Hematopoietic multipotent progenitor cell treated with erythropoietin and hydrocortisone succinate and interleukin-3 and kit ligand, for 15 days (in vitro differentiated cells): ENCODE measurements at regions not wholly inside any gene's neighbourhood (a gene's known extent, or its start where the extent isn't known, plus 50 kb on each side); places are given as distances from the start of the nearest gene placed in this dataset.
"Not testable (repeated sequence)": the region's sequence is repeated elsewhere in the genome, so short reads cannot be mapped to it uniquely, and the experiment has no call there.

ENCODE experiments used
- DNase-seq: peaks from one replicate; pipeline ENCODE4 v3.0.0-alpha.2; 2015; ENCODE audit warnings: low spot score

GRCh38 chr2:176427549-176427948 lies 158.3 kb downstream of the MTX2 start:
- DNase-seq = no peak

DNA sequence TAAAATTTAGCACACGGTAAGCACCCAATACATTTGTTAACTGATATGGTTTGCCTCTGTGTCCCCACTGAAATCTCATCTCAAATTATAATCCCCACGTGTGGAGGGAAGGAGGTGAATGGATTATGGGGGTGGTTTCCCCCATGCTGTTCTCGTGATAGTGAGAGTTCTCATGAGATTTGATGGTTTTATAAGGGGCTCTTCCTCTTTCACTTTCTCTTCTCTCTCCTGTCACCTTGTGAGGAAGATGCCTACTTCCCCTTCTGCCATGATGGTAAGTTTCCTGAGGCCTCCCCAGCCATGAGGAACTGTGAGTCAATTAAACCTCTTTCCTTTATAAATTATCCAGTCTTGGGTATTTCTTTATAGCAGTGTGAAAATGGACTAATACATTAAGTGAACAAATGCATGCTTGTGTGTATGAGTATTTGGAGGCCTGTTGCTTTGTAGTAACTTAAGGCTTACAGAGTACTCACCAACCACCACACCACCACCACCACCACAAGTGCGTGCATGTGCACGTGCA lies 159.8 kb downstream of the MTX2 start:
- not testable (repeated sequence) for DNase-seq

DNA sequence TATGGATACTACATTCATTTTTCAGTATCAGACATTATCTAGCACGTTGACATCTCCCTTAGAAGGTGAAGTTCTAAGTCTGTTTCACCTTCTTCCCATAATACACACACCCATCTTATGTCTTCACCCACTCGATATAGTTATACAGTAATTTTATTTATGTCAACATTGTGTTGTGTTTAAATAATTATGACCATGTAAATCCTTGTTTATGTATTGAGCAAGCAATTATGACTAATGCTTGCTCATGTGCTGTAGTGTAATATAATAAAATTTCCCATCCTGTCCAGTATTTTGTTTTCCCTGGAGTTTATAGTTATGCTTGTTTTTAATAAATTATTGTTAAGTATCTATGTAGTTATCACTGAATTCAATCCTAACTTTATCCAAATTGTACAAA lies 163.2 kb downstream of the MTX2 start:
- no peak for DNase-seq

GRCh38 chr2:176435729-176436128 lies 166.5 kb downstream of the MTX2 start:
- DNase-seq = no peak

DNA sequence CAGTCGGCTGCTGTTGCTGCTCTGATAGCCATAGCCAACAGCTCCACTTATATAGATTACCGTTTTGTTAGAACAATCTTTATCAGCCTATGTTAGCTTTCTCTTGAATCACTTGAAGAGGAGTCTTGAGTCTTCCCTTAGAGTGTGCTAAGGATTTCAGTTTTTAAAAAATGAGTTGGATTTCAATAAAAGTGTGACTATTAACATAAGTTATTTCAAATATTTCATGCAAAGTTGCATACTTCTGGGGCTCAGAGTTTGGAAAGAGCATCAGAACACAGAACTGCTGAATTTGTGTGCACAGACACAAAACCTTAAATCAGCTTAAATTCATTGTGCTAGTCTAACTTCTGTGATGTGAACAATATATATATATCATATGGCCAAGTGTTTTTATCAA lies 174.7 kb downstream of the MTX2 start:
- no peak for DNase-seq

DNA sequence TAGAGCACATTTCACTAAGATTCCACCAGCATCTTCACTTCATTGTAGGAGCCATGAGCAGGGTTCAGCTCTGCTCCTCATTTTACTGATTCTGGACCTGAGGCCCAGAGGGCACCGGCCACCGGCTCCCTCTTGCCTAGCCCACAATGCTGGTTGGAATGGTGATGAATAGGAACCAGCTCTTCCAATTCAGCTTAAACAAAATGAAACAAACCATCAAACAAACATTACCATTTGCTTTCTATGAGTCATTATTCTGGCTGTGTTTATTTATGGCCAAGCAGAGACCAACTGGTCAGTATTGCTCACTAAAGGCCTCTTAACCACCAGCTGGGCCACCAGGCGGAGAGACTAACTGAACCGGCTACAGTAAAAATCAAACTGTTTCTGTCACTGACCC lies 176.7 kb downstream of the MTX2 start:
- DNase-seq = no peak

DNA sequence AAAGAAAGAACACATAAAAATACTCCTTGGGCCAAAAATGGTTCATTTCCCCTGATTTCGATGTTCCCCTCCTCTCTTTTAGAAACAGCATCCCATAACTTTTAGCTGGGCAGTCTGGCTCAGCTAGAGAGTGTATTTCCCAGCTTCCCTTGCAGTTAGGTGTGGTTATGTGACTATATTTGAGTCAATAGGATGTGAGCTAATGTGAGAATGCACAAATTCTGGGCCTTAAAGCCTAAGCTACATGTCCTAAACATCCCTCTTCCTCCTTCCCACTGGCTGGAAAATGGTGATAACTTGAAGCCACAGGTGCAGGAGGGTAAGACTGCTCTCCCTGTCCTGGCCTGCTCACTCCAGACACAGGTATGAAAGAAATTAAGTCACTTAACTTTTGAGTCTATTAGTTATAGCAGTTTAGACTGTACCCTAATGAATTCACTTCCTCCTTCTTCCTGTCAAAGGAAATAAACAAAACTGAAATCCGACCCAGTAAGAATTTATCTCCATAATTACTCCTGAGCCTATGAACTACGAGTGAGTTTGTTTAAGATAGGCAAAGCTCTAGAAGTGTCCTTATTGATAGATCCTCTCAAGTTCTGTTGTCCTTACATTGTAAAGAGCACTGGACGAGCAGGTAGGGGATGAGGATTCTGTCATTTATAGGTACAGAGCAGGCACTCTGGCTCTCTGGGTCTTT lies 177.6 kb downstream of the MTX2 start:
- no peak for DNase-seq

DNA sequence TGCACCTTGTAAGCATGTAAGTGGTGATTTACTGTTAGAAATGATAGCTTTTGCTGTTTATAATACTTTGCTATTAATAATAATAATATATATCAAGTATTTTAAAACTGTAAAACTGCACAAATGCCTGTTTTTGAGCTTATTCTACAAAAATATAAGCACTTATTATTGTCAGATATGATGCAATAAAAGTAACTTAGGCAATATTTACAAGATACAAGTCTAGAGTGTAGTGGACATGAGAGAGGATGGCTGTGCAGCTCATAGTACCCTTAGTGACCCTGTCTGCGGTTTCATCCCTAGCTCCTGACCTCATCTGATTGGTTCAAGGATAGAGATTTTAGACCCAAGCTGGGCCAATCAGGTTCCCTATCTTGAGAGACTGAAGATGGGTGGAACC lies 178.4 kb downstream of the MTX2 start:
- DNase-seq = no peak

DNA sequence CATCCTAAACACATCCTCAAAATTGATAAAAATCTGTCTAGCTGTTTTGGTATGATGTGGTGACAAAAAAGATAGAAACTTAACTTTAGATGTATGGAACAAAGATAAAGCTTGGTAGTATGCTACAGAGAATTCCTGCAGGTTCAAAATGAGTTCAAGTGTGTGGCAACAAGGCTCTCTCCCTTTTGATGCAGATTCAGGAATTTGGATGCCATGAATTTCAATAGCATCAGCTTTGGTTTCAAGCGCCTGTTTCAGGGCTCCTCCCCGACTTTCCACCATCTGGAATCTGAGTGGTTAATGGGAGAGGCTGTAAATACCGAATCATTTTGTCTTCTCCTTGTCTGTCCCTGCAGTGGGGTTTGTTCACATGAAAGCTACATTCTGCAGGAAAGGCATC lies 180.6 kb downstream of the MTX2 start:
- no peak for DNase-seq

GRCh38 chr2:176453784-176454183 lies 184.5 kb downstream of the MTX2 start:
- DNase-seq = no peak

- DNase-seq = peak; percentile 63
These were observed 185.9 kb downstream of the MTX2 start for GRCh38 chr2:176454893-176455815.

DNA sequence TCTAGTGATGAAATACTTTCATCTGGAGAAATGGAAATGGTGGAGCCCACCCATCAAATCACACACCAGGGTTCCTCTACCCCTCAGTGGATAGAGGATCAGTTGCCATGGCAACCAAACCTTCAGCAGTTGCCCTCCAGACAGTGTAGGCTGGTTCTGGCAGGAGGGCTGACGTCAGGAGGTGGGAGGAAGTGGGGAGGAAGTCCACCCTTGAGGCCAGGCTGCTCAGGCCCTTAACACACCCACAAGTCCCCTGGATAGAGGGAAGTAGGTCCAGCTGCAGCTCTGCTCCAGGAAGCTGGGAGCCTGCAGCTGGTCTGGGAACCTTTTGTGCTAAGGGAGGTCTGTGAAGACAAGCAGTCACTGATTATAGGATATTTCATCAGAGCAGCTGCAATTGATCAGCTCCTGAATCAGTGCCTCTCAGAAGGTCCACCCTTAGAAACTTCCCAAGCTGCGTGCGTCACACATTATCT lies 186.6 kb downstream of the MTX2 start:
- no peak for DNase-seq

DNA sequence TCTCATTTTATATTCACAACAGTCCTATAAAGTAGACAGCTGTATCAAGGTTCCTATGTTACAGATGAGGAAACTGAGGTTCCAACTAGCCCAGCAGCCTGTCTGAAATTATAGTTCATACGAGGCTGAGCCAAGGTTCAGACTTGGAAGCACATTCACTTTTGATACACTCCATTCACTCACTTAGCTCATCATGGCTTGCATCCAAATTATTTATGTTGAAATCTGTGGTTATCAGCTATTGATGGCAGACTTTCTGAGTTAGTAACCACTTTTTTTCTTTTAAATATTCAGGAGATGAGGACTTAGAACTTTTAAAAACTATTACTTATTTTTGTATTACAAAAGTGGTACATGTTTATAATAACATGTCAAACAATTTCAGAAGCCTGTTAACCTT lies 188.2 kb downstream of the MTX2 start:
- no peak for DNase-seq

DNA sequence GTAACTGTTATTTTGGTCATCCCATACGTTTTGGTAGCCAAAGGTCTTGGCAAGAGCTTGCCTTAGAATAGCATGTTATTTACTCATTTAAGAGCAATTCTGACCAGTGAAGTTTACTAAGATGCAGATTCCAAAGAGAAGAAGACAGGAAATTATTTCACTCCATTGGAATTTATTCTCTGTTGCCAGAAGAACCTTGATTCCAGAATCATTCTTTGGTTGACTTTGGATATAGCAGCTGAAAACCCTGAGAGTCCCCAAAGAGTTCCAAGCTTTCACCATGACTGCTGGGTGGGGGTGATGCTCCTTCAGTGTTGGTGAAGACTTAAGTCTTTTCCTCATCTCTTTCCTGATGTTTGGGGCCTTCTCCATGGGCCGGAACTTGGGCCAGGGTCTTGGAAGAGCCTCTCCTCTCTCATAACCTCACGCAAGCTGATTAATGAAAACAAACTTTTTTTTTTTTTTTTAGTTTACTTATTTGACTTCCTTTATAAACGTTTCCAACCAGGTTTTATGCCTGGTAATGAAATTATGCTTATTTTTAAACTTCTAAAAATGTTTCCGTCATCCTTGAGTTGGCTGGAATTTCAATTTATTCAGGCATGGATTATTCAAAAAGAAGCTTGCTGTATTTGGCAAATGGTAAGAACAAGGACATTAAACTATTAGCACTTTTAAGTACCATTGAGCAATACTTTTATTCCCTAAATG lies 192.0 kb downstream of the MTX2 start:
- no peak for DNase-seq

- DNase-seq = no peak
These were observed 192.8 kb downstream of the MTX2 start for GRCh38 chr2:176461809-176462670.

DNA sequence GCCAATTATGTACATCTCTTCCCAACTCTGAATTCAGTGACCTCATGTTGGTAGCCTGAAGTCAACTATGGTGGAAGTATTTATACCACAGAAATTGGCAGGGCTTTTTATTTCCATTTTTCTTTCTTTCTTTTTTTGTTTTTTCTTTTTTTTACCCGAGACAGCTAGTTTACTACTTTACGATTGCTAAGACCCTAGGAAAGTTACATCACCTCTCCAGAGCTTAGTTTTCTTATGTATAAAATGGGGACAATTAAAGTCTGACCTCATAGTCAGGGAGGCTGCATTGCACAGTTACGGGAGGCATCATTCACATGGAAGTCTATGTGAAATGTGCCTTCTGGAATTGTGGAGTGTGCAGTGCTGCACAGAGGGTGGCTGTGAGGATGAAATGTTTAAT lies 194.3 kb downstream of the MTX2 start:
- DNase-seq = no peak

DNA sequence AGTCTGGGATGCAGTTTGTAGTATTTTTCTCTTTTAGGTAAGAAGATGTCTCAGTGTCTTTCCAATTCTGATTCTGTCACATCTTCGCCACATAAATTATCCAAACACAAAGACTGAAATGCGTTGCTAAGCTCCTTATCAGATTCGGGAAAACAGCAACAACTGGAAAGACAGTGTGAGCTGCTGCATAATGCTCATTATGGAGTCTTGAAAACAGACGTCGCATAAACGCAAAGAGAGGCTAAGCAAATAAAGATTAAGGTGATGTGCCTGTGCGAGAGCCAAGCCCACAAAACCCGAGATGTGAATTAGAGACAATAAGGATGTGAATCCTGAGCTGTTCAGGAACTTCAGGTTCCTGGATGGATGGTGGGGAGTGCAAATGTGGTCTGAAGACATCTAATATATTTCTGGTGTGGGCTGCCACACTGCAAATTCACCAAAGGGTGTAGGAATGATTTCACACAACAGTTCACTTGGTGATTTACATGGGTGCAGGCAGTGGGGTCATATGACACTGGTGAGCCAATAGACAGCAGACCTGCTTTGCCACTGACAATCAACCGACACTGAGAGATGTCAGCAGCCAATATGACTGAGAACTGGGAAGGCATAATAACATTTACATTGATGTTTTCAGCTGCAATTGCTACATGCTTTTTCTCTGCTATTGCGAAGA lies 195.8 kb downstream of the MTX2 start:
- DNase-seq = no peak

DNA sequence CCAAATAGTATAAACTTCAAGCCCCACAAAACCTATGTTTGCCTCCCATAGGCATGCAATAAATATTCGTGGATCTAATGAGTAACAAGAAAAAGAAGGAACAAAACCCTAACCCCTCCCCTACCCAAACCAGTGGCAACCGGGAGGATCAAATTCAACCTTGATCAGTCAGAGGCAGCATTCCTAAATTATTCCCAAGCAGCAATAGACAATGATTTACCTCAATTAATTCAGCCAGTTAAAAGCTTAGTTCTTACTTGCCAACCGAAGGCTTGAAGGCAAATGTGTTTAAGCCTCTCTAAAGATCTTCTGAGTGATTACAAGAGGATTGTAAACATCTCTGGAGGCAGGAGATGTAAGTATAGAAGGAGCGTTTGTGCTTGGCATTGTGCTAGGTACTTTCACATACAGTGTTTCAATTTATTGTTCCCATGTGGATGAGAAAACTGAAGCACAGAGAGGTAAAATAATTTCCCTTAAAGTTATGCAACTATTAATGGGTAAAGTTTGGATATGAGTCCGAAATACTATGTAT lies 197.7 kb downstream of the MTX2 start:
- DNase-seq = no peak

GRCh38 chr2:176467595-176467994 lies 198.4 kb downstream of the MTX2 start:
- no peak for DNase-seq

GRCh38 chr2:176468457-176469113 lies 199.3 kb downstream of the MTX2 start:
- DNase-seq = no peak
